ENCODE measurements at regions not wholly inside any gene's neighbourhood (a gene's known extent, or its start where the extent isn't known, plus 50 kb on each side); places are given as distances from the start of the nearest gene placed in this dataset.

GRCh38 chr13:76800943-76801342, 85.3 kb downstream of the KCTD12 start:
- TF ChIP-seq, protein P1, sequence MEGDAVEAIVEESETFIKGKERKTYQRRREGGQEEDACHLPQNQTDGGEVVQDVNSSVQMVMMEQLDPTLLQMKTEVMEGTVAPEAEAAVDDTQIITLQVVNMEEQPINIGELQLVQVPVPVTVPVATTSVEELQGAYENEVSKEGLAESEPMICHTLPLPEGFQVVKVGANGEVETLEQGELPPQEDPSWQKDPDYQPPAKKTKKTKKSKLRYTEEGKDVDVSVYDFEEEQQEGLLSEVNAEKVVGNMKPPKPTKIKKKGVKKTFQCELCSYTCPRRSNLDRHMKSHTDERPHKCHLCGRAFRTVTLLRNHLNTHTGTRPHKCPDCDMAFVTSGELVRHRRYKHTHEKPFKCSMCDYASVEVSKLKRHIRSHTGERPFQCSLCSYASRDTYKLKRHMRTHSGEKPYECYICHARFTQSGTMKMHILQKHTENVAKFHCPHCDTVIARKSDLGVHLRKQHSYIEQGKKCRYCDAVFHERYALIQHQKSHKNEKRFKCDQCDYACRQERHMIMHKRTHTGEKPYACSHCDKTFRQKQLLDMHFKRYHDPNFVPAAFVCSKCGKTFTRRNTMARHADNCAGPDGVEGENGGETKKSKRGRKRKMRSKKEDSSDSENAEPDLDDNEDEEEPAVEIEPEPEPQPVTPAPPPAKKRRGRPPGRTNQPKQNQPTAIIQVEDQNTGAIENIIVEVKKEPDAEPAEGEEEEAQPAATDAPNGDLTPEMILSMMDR (conservative IDR thresholded peaks at IDR 0.05; ENCODE audit: low read depth, low read length): no peak
- no peak for TF ChIP-seq EZH2 (IDR thresholded peaks at IDR 0.05; ENCODE audit: borderline replicate concordance, low read depth, low read length, poor library complexity, severe bottlenecking)

Measured in A673 (cell line).